Osteocyte (in vitro differentiated cells): ENCODE measurements at regions not wholly inside any gene's neighbourhood (a gene's known extent, or its start where the extent isn't known, plus 50 kb on each side); places are given as distances from the start of the nearest gene placed in this dataset.
A peak's percentile ranks its signal among the peaks of the same experiment; 100 is the strongest.

Source experiments
- DNase-seq: peaks from one replicate; pipeline ENCODE4 v3.0.0; 2021; ENCODE audit warnings: mixed read lengths; ENCODE audit not compliant: unreplicated experiment; ENCODE audit errors: extremely low spot score
- H3K27ac Mint-ChIP-seq: one replicate; pipeline ENCODE4 v1.8.0; 2021; ENCODE audit warnings: mild to moderate bottlenecking, mixed read lengths; ENCODE audit not compliant: unreplicated experiment
- H3K27me3 Mint-ChIP-seq: one replicate; pipeline ENCODE4 v1.8.0; 2021; ENCODE audit warnings: mixed read lengths; ENCODE audit not compliant: unreplicated experiment
- H3K36me3 Mint-ChIP-seq: one replicate; pipeline ENCODE4 v1.8.0; 2021; ENCODE audit warnings: mixed read lengths; ENCODE audit not compliant: unreplicated experiment
- H3K4me1 Mint-ChIP-seq: one replicate; pipeline ENCODE4 v1.8.0; 2021; ENCODE audit warnings: mixed read lengths; ENCODE audit not compliant: unreplicated experiment
- H3K4me3 Mint-ChIP-seq: one replicate; pipeline ENCODE4 v1.8.0; 2021; ENCODE audit warnings: mild to moderate bottlenecking, moderate library complexity, mixed read lengths; ENCODE audit not compliant: unreplicated experiment
- H3K9me3 Mint-ChIP-seq: one replicate; pipeline ENCODE4 v1.8.0; 2021; ENCODE audit warnings: mixed read lengths; ENCODE audit not compliant: unreplicated experiment
- CTCF ChIP-seq: fragments of 200-600 bp; sonication (generic); IDR thresholded peaks from 2 replicates; pipeline ENCODE4 v1.5.0; 2021; ENCODE audit warnings: antibody characterized with exemption, mild to moderate bottlenecking, moderate library complexity

GRCh38 chr10:29005988-29006387, 282.9 kb upstream of the LYZL1 start:
- Mint-ChIP-seq H3K4me3 (no peak overlapping the region), H3K27me3 (no peaks in the 10 kb centered on the region), H3K27ac (no peak overlapping the region), H3K36me3 (peaks cover 2% of the 10 kb centered on the region), H3K4me1 (peaks cover 15% of the 10 kb centered on the region), H3K9me3 (peaks cover 7% of the 10 kb centered on the region)
- TF ChIP-seq CTCF: no peak
- DNase-seq: no peak

GRCh38 chr10:29007370-29007747, 281.5 kb upstream of the LYZL1 start:
- Mint-ChIP-seq H3K4me1 (peaks cover 22% of the 10 kb centered on the region), H3K36me3 (peaks cover 2% of the 10 kb centered on the region), H3K27ac (peak overlapping the region; percentile 72), H3K27me3 (no peaks in the 10 kb centered on the region), H3K9me3 (peaks cover 7% of the 10 kb centered on the region), H3K4me3 (no peak overlapping the region)
- no peak for DNase-seq
- no peak for TF ChIP-seq CTCF

- no peak for DNase-seq
- no peaks in the 10 kb centered on the region for H3K27me3 Mint-ChIP-seq
- H3K9me3 Mint-ChIP-seq: peaks cover 7% of the 10 kb centered on the region
- peaks cover 22% of the 10 kb centered on the region for H3K4me1 Mint-ChIP-seq
- peaks cover 2% of the 10 kb centered on the region for H3K36me3 Mint-ChIP-seq
- peak overlapping the region; percentile 72 for H3K27ac Mint-ChIP-seq
- no peak overlapping the region for H3K4me3 Mint-ChIP-seq
- TF ChIP-seq CTCF: no peak
Observed at GRCh38 chr10:29007748-29008610, 280.9 kb upstream of the LYZL1 start.

GRCh38 chr10:29009464-29009863, 279.4 kb upstream of the LYZL1 start:
- H3K4me3 Mint-ChIP-seq: no peak overlapping the region
- DNase-seq: no peak
- TF ChIP-seq CTCF: no peak

GRCh38 chr10:29011516-29011915, 277.4 kb upstream of the LYZL1 start:
- no peak for DNase-seq
- Mint-ChIP-seq H3K36me3 (peaks cover 2% of the 10 kb centered on the region), H3K4me3 (no peak overlapping the region), H3K9me3 (peaks cover 5% of the 10 kb centered on the region), H3K27me3 (no peaks in the 10 kb centered on the region), H3K27ac (no peak overlapping the region), H3K4me1 (peaks cover 25% of the 10 kb centered on the region)
- TF ChIP-seq CTCF: no peak

More at GRCh38 chr10:29009464-29009863, 279.4 kb upstream of the LYZL1 start:
- Mint-ChIP-seq H3K36me3 (peaks cover 2% of the 10 kb centered on the region), H3K27ac (no peak overlapping the region), H3K27me3 (no peaks in the 10 kb centered on the region), H3K9me3 (peaks cover 7% of the 10 kb centered on the region), H3K4me1 (peaks cover 22% of the 10 kb centered on the region)
